IPS DF 4.7 (cell line): ENCODE measurements at regions not wholly inside any gene's neighbourhood (a gene's known extent, or its start where the extent isn't known, plus 50 kb on each side); places are given as distances from the start of the nearest gene placed in this dataset.
"Not testable (repeated sequence)": the region's sequence is repeated elsewhere in the genome, so short reads cannot be mapped to it uniquely, and the experiment has no call there.

Experiments used
- DNase-seq: peaks from one replicate; pipeline ENCODE4 v3.0.0-alpha.2; 2013; ENCODE audit warnings: low spot score; ENCODE audit errors: extremely low read depth

GRCh38 chr6:27547157-27548075 is 74.5 kb upstream of the ZNF184 start:
- no peak for DNase-seq

- DNase-seq: no peak
Measured at GRCh38 chr6:27546522-27546921, 73.6 kb upstream of the ZNF184 start.

GRCh38 chr6:27545271-27546046 is 72.6 kb upstream of the ZNF184 start:
- DNase-seq: no peak

GRCh38 chr6:27544612-27545260 is 71.8 kb upstream of the ZNF184 start:
- no peak for DNase-seq

GRCh38 chr6:27544135-27544534 is 71.2 kb upstream of the ZNF184 start:
- DNase-seq: not testable (repeated sequence)

GRCh38 chr6:27542485-27542884 is 69.6 kb upstream of the ZNF184 start:
- no peak for DNase-seq

GRCh38 chr6:27541933-27542297 is 69.0 kb upstream of the ZNF184 start:
- DNase-seq: no peak

GRCh38 chr6:27541212-27541932 is 68.5 kb upstream of the ZNF184 start:
- no peak for DNase-seq

- no peak for DNase-seq
Measured at GRCh38 chr6:27539551-27539950, 66.6 kb upstream of the ZNF184 start.

- no peak for DNase-seq
Measured at GRCh38 chr6:27532820-27533538, 60.1 kb upstream of the ZNF184 start.

GRCh38 chr6:27531772-27532459 is 59.0 kb upstream of the ZNF184 start:
- no peak for DNase-seq

GRCh38 chr6:27529796-27530195 is 56.9 kb upstream of the ZNF184 start:
- not testable (repeated sequence) for DNase-seq

- no peak for DNase-seq
Measured at GRCh38 chr6:27528714-27529113, 55.8 kb upstream of the ZNF184 start.
